ENCODE measurements at regions not wholly inside any gene's neighbourhood (a gene's known extent, or its start where the extent isn't known, plus 50 kb on each side); places are given as distances from the start of the nearest gene placed in this dataset.

GRCh38 chr4:124097447-124097846 lies 615.1 kb downstream of the ANKRD50 start:
- Histone ChIP-seq H3K36me3 (replicated peaks in 1 of 2; ENCODE audit: control extremely low read depth in 1 of 2, control insufficient read depth in 1 of 2, extremely low read depth in 1 of 2, insufficient read depth in 2 of 2, low read length in 1 of 2) (no peaks in the 10 kb centered on the region), H3K79me2 (ENCODE audit: control insufficient read depth, insufficient read depth, low read length) (no peaks in the 10 kb centered on the region), H3K4me2 (replicated peaks; ENCODE audit: low read depth, low read length, poor library complexity, severe bottlenecking) (no peak overlapping the region), H3K9me3 (ENCODE audit: control extremely low read depth in 1 of 3, control insufficient read depth in 2 of 3, insufficient read depth in 1 of 3, low read length in 2 of 3) (no peaks in the 10 kb centered on the region), H3K27me3 (replicated peaks in 1 of 4; ENCODE audit: control extremely low read depth in 1 of 4, control insufficient read depth in 3 of 4, insufficient read depth in 4 of 4, low read length in 3 of 4) (no peaks in the 10 kb centered on the region), H3K27ac (ENCODE audit: low read length in 2 of 2) (no peak overlapping the region), H3K9ac (ENCODE audit: low read length) (no peak overlapping the region), H3K4me1 (ENCODE audit: control insufficient read depth in 2 of 2, insufficient read depth in 2 of 2, low read length in 2 of 2) (no peaks in the 10 kb centered on the region), H3K4me3 (ENCODE audit: control extremely low read depth in 1 of 5, extremely low read depth in 1 of 5, insufficient read depth in 1 of 5, low read depth in 2 of 5, low read length in 4 of 5) (no peak overlapping the region), H2AFZ (ENCODE audit: insufficient read depth, low read depth, low read length, poor library complexity, severe bottlenecking) (no peak overlapping the region), H4K20me1 (ENCODE audit: control insufficient read depth, insufficient read depth, low read length, poor library complexity, severe bottlenecking) (no peaks in the 10 kb centered on the region)
- intact Hi-C loops (cut with micrococcal nuclease), result no loop called here
- Mint-ChIP-seq H3K9me3 (ENCODE audit: insufficient read depth) (peaks cover 3% of the 10 kb centered on the region), H3K4me3 (no peak overlapping the region), H3K27ac (no peak overlapping the region), H3K27me3 (no peaks in the 10 kb centered on the region), H3K4me1 (no peaks in the 10 kb centered on the region)
- TF ChIP-seq CTCF (IDR thresholded peaks at IDR 0.05) (no peak), EZH2 (IDR thresholded peaks at IDR 0.05; ENCODE audit: borderline replicate concordance, insufficient read depth, low read depth, low read length, poor library complexity, severe bottlenecking) (no peak)
- ChIA-PET POLR2A (no interaction called here), CTCF (no interaction called here)
- no peak for ATAC-seq (ENCODE audit: low read depth)
- no CpG with 5 or more reads among the region's 1 CpG for WGBS (ENCODE audit: insufficient coverage)
- DNase-seq, result no peak

GRCh38 chr4:124104101-124104500 lies 608.4 kb downstream of the ANKRD50 start:
- no peaks in the 10 kb centered on the region for H3K4me1 Mint-ChIP-seq
- H3K27ac Mint-ChIP-seq, result no peak overlapping the region
- H3K4me3 Mint-ChIP-seq, result no peak overlapping the region
- H3K36me3 ChIP-seq (replicated peaks in 1 of 2; ENCODE audit: control extremely low read depth in 1 of 2, control insufficient read depth in 1 of 2, extremely low read depth in 1 of 2, insufficient read depth in 2 of 2, low read length in 1 of 2), result no peaks in the 10 kb centered on the region
- ChIA-PET CTCF (interaction anchor here (0.5 kb wide), 1 partner anchor 724 kb away, joined by 3 read pairs; no protein-coding TSS in a partner anchor), POLR2A (no interaction called here)
- peaks cover 6% of the 10 kb centered on the region for H3K9me3 Mint-ChIP-seq (ENCODE audit: insufficient read depth)
- no peak overlapping the region for H2AFZ ChIP-seq (ENCODE audit: insufficient read depth, low read depth, low read length, poor library complexity, severe bottlenecking)
- ATAC-seq (ENCODE audit: low read depth) (no peak), DNase-seq (no peak)
- no peaks in the 10 kb centered on the region for H4K20me1 ChIP-seq (ENCODE audit: control insufficient read depth, insufficient read depth, low read length, poor library complexity, severe bottlenecking)
- WGBS (ENCODE audit: insufficient coverage), result 97% methylated on average over 3 of the region's 3 CpGs
- intact Hi-C loops (cut with micrococcal nuclease), result no loop called here
- no peaks in the 10 kb centered on the region for H3K27me3 Mint-ChIP-seq
- TF ChIP-seq CTCF (IDR thresholded peaks at IDR 0.05) (no peak), EZH2 (IDR thresholded peaks at IDR 0.05; ENCODE audit: borderline replicate concordance, insufficient read depth, low read depth, low read length, poor library complexity, severe bottlenecking) (no peak)
- peaks cover 0 to 11% (median 0%) of the 10 kb centered on the region in 3 donors for H3K9me3 ChIP-seq (ENCODE audit: control extremely low read depth in 1 of 3, control insufficient read depth in 2 of 3, insufficient read depth in 1 of 3, low read length in 2 of 3)
- no peaks in the 10 kb centered on the region for H3K79me2 ChIP-seq (ENCODE audit: control insufficient read depth, insufficient read depth, low read length)
- H3K27me3 ChIP-seq (replicated peaks in 1 of 4; ENCODE audit: control extremely low read depth in 1 of 4, control insufficient read depth in 3 of 4, insufficient read depth in 4 of 4, low read length in 3 of 4), result no peaks in the 10 kb centered on the region
- no peaks in the 10 kb centered on the region for H3K4me1 ChIP-seq (ENCODE audit: control insufficient read depth in 2 of 2, insufficient read depth in 2 of 2, low read length in 2 of 2)
- no peak overlapping the region for H3K4me2 ChIP-seq (replicated peaks; ENCODE audit: low read depth, low read length, poor library complexity, severe bottlenecking)
- H3K9ac ChIP-seq (ENCODE audit: low read length), result no peak overlapping the region
- no peak overlapping the region for H3K27ac ChIP-seq (ENCODE audit: low read length in 2 of 2)
- no peak overlapping the region for H3K4me3 ChIP-seq (ENCODE audit: control extremely low read depth in 1 of 5, extremely low read depth in 1 of 5, insufficient read depth in 1 of 5, low read depth in 2 of 5, low read length in 4 of 5)

Measured in B cell (primary cell).